Muscle of back (tissue), 3 donors: ENCODE measurements at regions not wholly inside any gene's neighbourhood (a gene's known extent, or its start where the extent isn't known, plus 50 kb on each side); places are given as distances from the start of the nearest gene placed in this dataset.
A peak's percentile ranks its signal among the peaks of the same experiment; 100 is the strongest.
"Not testable (repeated sequence)": the region's sequence is repeated elsewhere in the genome, so short reads cannot be mapped to it uniquely, and the experiment has no call there.

ENCODE experiments used
- DNase-seq, 3 donors: peaks; one replicate each; pipeline versions ENCODE4 v3.0.0 to v3.0.0-alpha.2; 2013

DNA sequence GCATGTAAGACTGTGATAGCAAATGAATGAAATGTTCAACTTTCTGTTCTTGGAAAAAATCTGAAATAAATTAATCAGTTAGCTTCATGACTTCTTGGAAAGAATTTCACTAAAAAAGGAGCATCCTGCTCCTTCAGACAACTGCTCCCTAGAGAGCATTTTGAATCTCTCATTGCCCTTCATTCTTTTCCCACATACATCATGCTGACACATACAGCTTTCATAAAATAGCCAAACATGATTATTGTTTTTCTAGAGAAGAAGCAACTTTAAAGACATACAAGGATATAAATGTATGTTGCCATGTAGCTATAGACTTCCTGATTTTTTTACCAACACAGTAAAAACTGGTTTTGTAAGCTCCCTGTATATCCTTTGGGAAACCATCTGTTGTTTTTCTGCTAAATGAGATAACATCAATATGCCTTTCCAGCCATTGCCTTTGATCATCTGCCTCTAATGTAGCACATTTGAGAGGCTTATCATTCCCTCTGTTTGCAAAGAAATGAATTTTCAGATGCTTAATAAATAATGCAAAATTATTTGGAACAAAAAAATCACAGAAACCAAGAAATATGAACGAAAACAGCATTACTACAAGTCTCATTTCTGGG is 248.2 kb upstream of the GPR149 start:
- DNase-seq: peak; percentile 41 to 76 (median 44)

DNA sequence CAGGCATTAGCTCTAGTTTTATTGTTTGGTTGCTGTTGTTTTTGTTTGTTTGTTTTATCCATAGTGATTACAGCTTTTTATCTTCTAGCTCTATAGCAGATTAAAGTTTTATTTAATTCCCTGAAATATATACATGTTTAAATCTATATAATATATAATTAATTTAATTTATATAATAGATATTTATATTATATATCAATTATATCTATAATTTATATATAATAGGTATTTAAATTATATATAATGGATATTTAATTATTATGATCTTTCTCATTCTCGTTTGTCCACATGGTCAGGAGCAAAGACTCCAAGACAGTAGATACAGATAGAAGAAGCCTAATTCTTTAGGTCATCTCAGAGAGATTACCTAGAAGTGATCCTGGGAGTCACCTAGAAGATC is 238.8 kb upstream of the GPR149 start:
- DNase-seq: no peak

DNA sequence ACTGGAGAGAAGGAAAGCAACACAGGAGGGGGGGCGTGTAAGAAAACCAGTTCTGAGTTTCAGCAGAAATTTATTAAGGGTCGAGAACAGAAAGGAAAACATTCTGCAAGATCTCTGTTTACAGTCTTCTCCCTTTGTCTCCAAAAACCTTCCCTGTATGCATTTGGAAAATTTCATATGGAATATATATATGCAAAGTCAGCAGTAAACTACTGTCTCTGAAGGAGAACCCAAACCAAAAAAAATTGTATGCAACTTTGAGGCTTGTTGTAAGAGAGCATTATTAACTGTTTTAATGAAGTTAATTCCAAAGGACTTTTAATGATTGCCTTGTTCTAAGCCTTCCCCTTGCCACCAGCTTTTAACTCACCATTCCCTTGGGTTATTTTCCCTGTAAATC is 238.2 kb upstream of the GPR149 start:
- DNase-seq: peak in 1 of 3 donors; percentile 41

DNA sequence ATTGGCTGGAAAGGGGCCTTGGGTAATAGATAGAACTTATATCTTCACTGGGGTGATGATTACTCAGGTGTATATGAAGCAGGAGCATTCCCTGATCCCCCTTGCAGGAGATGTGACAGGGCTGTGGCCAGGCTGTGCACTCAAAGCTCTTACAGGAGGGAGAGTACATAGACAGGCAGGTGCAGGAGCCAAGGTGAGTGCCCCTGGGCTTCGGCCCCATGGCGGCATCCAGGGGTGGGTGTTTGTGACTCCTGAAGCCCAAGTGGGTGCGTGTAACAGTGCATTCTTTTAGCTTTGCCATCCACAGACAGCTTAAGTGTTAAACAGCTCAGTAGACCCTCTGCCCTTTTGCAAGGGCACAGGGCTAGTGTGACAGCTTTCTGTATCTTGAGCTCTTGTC is 236.6 kb upstream of the GPR149 start:
- no peak for DNase-seq

GRCh38 chr3:154664714-154665113 is 234.7 kb upstream of the GPR149 start:
- DNase-seq: no peak

GRCh38 chr3:154662851-154663250 is 232.9 kb upstream of the GPR149 start:
- DNase-seq: no peak

DNA sequence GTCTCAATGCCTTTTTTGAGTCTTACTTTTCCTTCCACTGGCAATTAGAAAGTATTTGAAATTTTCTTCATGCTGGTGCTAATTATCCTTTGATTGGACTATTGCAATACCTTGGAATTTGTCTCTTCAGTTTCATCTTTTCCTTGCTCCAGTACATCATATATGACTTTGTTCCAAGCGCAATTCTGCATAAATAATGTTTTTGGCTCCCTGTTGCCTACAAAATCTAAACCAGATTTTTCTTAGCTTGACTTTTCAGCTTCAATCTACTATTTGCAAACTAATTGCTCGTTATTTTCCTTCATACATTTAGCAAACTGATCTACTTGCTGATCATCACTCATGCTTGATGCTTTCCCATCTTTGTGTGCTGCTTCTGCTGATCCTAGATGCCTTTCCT is 230.8 kb upstream of the GPR149 start:
- DNase-seq: peak; percentile 48 to 78 (median 60)

DNA sequence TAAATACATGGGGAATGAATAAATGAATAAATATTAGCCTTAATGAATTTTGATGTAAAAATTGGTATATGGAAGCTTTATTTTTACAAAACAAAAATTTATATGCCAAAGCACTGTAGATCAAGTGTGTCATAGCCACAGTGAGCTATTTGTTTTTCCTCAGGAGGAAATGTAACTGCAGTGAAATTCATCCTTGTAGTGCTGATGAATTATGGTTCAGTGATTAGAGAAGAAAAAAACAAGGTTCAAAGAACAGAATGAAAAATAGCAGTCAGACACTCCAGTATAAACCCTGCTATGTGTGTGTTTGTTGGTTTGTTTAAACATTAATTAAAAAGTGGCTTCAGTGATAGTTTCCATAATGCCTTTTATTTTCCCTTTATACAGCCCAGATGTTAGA is 228.0 kb upstream of the GPR149 start:
- peak in 1 of 3 donors; percentile 45 for DNase-seq

DNA sequence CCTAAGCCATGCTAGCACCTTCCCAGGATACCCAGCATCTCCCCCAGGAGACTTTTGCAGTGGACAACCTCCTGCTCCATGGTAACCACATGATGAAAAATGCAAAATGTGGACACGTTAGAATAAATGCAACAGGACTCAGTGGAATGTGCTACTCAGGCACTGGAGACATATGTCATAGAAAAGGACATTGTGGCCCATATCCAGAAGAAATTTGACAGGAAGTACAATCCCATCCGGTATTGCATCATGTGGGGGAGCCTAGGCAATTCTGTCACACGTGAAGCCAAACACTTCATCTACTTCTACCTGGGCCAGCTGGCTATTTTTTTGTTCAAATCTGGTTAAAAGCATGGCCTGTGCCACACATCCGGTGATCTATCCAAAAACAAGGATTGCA is 227.2 kb upstream of the GPR149 start:
- no peak for DNase-seq

DNA sequence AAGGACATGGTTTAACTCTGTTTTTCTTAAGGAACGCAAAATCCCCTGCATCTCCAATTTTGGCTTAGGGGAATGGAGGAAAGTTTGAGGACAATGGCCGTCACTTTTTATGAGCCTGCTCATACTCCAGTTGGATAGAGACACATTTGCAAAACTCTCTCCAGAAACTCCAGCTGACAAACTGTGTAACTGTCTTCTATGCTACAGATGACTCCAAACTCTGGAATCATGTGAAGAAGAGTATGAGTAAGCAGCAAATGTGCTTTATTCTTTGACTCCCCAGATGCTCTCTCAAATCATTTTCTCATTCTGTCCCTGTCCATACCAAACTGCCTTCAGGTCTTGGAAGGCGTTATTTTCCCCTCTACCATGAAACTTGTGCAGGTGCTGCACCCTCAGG is 226.5 kb upstream of the GPR149 start:
- DNase-seq: no peak

GRCh38 chr3:154642145-154642544 is 212.2 kb upstream of the GPR149 start:
- DNase-seq: no peak

- peak; percentile 8 to 49 (median 19) for DNase-seq
Observed at GRCh38 chr3:154625756-154626155, 195.8 kb upstream of the GPR149 start.

DNA sequence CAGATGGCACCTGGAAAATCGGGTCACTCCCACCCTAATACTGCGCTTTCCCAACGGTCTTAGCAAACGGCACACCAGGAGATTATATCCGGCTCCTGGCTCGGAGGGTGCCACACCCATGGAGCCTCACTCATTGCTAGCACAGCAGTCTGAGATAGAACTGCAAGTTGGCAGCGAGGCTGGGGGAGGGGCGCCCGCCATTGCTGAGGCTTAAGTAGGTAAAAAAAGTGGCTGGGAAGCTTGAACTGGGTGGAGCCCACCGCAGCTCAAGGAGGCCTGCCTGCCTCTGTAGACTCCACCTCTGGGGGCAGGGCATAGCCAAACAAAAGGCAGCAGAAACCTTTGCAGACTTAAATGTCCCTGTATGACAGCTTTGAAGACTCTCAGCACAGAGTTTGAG is 189.6 kb upstream of the GPR149 start:
- DNase-seq: not testable (repeated sequence)

- no peak for DNase-seq
Observed at GRCh38 chr3:154616298-154616697, 186.3 kb upstream of the GPR149 start.

DNA sequence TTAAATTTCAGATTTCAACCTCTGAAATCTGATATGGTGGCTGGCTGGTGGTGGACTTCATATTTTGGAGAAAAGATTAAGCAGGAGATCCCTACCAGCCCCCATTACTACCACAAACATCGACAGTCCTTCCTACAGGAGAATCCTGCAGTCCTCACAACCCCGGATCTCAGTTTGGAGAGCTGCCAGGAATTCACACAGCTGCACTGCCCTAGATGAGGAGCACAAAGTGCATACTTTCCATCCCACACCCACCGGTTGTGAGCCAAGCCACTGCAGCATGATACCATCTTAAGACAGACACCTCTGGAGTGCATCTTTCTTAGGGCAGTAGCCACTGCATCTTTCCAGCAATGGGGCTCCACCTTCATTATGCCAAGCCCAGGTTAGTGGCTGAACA is 185.5 kb upstream of the GPR149 start:
- peak; percentile 11 to 51 (median 30) for DNase-seq

GRCh38 chr3:154614601-154615000 is 184.6 kb upstream of the GPR149 start:
- peak in 2 of 3 donors; percentile 16 to 37 for DNase-seq

DNA sequence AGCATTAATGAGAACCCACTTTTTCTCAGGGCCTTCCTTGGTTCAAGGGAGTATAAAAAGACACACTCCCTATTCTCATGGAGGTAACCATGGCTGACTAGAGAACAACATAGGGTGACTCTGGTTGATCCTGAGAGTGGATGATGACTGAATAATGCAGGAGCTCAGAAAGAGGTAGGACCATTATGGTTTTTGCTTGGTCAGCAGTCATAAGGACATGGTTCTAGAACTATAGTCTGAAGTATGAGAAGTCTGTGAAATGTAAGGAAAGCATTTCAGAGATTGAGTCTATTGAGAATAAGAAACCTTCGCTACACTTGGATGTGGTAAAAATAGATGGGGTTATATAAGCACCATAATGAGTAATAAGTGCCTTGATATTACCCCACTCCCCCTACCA is 184.1 kb upstream of the GPR149 start:
- no peak for DNase-seq

DNA sequence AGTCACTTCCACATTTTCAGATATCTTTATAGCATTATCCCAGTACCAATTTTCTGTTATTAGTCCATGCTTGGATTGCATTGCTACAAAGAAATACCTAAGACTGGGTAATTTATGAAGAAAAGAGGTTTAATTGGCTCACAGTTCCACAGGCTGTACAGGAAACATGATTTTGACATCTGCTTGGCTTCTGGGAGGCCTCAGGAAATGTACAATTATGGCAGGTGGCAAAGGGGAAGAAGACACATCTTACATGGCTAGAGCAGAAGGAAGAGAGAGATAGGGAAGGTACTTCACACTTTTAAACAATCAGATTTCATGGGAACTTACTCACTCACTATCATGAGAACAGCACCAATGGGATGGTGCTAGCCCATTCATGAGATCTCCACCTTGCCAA is 172.3 kb upstream of the GPR149 start:
- DNase-seq: no peak

GRCh38 chr3:154598166-154598565 is 168.2 kb upstream of the GPR149 start:
- no peak for DNase-seq

GRCh38 chr3:154590675-154591384 is 160.8 kb upstream of the GPR149 start:
- DNase-seq: no peak

GRCh38 chr3:154588831-154589230 is 158.8 kb upstream of the GPR149 start:
- DNase-seq: peak in 2 of 3 donors; percentile 27 to 62

DNA sequence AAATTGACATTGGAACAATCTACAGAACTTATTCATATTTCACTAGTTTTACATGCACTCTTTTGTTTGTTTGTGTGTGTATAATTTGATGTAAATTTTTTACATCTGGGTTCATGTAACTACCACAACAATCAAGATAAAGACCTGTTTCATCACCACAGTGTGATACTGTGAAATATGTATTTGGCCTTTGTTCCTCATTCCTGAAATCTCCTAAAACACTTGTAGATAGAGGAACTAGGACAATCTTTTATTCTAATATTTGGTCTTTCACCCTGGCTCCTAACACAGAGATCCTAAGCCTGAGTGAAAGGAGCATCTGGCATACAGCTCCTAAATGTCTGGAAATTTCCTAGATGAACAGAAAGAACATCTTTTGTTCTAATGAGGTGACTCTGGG is 155.0 kb upstream of the GPR149 start:
- DNase-seq: peak in 1 of 3 donors; percentile 12

- no peak for DNase-seq
Observed at GRCh38 chr3:154584041-154584440, 154.1 kb upstream of the GPR149 start.
